Subcutaneous abdominal adipose tissue (tissue), 5 donors: ENCODE measurements at regions not wholly inside any gene's neighbourhood (a gene's known extent, or its start where the extent isn't known, plus 50 kb on each side); places are given as distances from the start of the nearest gene placed in this dataset.

Source experiments
- H3K27ac ChIP-seq: one replicate; pipeline ENCODE4 v1.7.0; 2013; ENCODE audit warnings: low read depth, mild to moderate bottlenecking, inconsistent platforms, low read length, moderate library complexity
- H3K27me3 ChIP-seq, 5 donors: one replicate each; pipeline ENCODE4 v1.7.0; 2013; ENCODE audit warnings: low read length in 5 of 5, inconsistent platforms in 1 of 5; ENCODE audit not compliant: control insufficient read depth in 5 of 5, insufficient read depth in 4 of 5
- H3K36me3 ChIP-seq, 5 donors: one replicate each; pipeline ENCODE4 v1.7.0; 2013; ENCODE audit warnings: low read length in 5 of 5; ENCODE audit not compliant: control insufficient read depth in 5 of 5, insufficient read depth in 5 of 5
- H3K4me1 ChIP-seq, 5 donors: one replicate each; pipeline ENCODE4 v1.7.0; 2013; ENCODE audit warnings: low read length in 5 of 5, mild to moderate bottlenecking in 3 of 5, moderate library complexity in 1 of 5; ENCODE audit not compliant: control insufficient read depth in 5 of 5, insufficient read depth in 5 of 5
- H3K4me3 ChIP-seq, 5 donors: one replicate each; pipeline ENCODE4 v1.7.0; 2013; ENCODE audit warnings: low read length in 5 of 5, low read depth in 1 of 5
- H3K9ac ChIP-seq, 5 donors: one replicate each; pipeline ENCODE4 v1.7.0; 2013; ENCODE audit warnings: low read length in 5 of 5, mild to moderate bottlenecking in 4 of 5, moderate library complexity in 3 of 5
- H3K9me3 ChIP-seq, 5 donors: one replicate each; pipeline ENCODE4 v1.7.0; 2013; ENCODE audit warnings: low read length in 5 of 5; ENCODE audit not compliant: control insufficient read depth in 5 of 5
- donor health status: healthy.
- donor health status: healthy.
- donor health status: healthy.
- donor health status: healthy.
- donor health status: healthy.

DNA sequence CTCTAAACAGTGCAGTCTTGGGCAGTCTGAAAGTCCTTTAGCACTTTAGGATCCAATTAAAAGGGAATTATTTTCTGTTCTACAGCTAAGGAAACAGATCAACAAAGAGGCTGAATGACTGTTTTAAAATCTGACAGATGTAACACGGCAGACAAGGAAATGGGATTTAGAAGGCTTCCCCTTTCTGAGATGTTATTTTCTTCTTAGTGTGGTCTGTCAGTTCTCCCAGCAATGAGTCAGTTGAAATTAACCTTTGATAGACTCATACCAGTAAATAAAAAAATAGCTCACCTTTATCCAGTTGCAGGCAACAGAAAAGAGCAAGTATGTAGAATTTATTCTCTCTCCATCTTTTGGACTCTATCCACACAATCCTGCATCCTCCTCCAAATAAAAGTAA, 98.1 kb downstream of the NEDD1 start:
- Histone ChIP-seq H3K36me3 (no peaks in the 10 kb centered on the region), H3K9me3 (no peaks in the 10 kb centered on the region), H3K4me1 (no peaks in the 10 kb centered on the region), H3K27ac (no peak overlapping the region), H3K27me3 (peaks cover 0 to 4% (median 0%) of the 10 kb centered on the region in 5 donors), H3K4me3 (no peak overlapping the region), H3K9ac (no peak overlapping the region)

- H3K27ac ChIP-seq = no peak overlapping the region
- no peak overlapping the region for H3K4me3 ChIP-seq
- no peaks in the 10 kb centered on the region for H3K36me3 ChIP-seq
- H3K27me3 ChIP-seq = peaks cover 0 to 4% (median 0%) of the 10 kb centered on the region in 5 donors
- no peak overlapping the region for H3K9ac ChIP-seq
- no peaks in the 10 kb centered on the region for H3K4me1 ChIP-seq
- H3K9me3 ChIP-seq = no peaks in the 10 kb centered on the region
Observed at GRCh38 chr12:97005646-97006045, 98.6 kb downstream of the NEDD1 start.

DNA sequence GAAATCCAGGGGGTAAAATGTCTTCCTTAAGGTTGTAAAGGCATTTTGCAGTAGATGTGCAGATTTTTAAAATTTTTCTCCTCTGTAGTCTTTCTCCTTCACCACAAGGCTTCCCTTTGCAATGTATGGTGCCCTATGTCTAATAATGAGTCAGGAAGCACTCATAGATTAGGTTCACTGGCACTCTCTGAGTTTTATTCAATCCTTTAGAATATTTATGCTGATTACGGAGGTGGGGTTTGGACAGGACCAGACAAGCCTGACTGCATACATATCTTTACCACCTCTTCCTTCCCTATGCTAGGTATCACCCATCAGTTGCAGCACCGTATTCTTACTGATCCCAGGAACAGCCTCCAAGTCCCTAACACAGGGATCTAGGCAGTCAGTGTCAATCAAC, 99.5 kb downstream of the NEDD1 start:
- no peak overlapping the region for H3K27ac ChIP-seq
- no peak overlapping the region for H3K9ac ChIP-seq
- no peaks in the 10 kb centered on the region for H3K9me3 ChIP-seq
- H3K4me3 ChIP-seq = no peak overlapping the region
- no peaks in the 10 kb centered on the region for H3K4me1 ChIP-seq
- no peaks in the 10 kb centered on the region for H3K36me3 ChIP-seq
- peaks cover 0 to 4% (median 0%) of the 10 kb centered on the region in 5 donors for H3K27me3 ChIP-seq

GRCh38 chr12:97016163-97016562, 109.1 kb downstream of the NEDD1 start:
- Histone ChIP-seq H3K27ac (no peak overlapping the region), H3K36me3 (no peaks in the 10 kb centered on the region), H3K4me1 (no peaks in the 10 kb centered on the region), H3K4me3 (no peak overlapping the region), H3K9ac (no peak overlapping the region), H3K27me3 (no peaks in the 10 kb centered on the region), H3K9me3 (peaks cover 0 to 10% (median 5%) of the 10 kb centered on the region in 5 donors)

- Histone ChIP-seq H3K27ac (no peak overlapping the region), H3K9ac (no peak overlapping the region), H3K9me3 (peaks cover 0 to 10% (median 5%) of the 10 kb centered on the region in 5 donors), H3K27me3 (no peaks in the 10 kb centered on the region), H3K36me3 (no peaks in the 10 kb centered on the region), H3K4me3 (no peak overlapping the region), H3K4me1 (no peaks in the 10 kb centered on the region)
Observed at GRCh38 chr12:97017213-97017612, 110.2 kb downstream of the NEDD1 start.

GRCh38 chr12:97022536-97023230, 115.6 kb downstream of the NEDD1 start:
- Histone ChIP-seq H3K36me3 (no peaks in the 10 kb centered on the region), H3K27me3 (no peaks in the 10 kb centered on the region), H3K27ac (no peak overlapping the region), H3K4me3 (no peak overlapping the region), H3K9ac (no peak overlapping the region), H3K9me3 (no peaks in the 10 kb centered on the region), H3K4me1 (no peaks in the 10 kb centered on the region)

DNA sequence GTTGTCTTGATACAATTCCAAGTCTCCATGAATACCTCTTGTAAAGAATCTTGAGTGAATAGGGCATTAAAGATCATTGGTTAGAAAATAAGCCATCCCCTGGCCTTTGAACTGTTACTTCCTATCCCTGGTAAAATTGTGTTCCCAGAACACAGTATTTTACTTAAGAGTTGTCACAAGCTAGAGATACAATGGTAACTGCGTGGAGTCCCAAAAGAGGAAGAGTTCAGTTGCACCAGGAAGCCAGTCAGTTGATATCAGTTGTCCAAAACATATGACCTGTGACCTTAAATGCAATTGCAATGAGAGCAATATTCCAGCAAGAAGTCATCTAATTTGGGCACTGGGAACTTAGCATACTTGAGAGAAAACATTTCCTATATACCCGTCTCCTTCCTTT, 117.3 kb downstream of the NEDD1 start:
- no peak overlapping the region for H3K27ac ChIP-seq
- no peaks in the 10 kb centered on the region for H3K27me3 ChIP-seq
- no peaks in the 10 kb centered on the region for H3K4me1 ChIP-seq
- H3K9ac ChIP-seq = no peak overlapping the region
- H3K4me3 ChIP-seq = no peak overlapping the region
- no peaks in the 10 kb centered on the region for H3K9me3 ChIP-seq
- no peaks in the 10 kb centered on the region for H3K36me3 ChIP-seq

- Histone ChIP-seq H3K27me3 (no peaks in the 10 kb centered on the region), H3K9me3 (no peaks in the 10 kb centered on the region), H3K4me1 (no peaks in the 10 kb centered on the region), H3K27ac (no peak overlapping the region), H3K9ac (no peak overlapping the region), H3K36me3 (no peaks in the 10 kb centered on the region), H3K4me3 (no peak overlapping the region)
Observed at GRCh38 chr12:97026901-97027300, 119.8 kb downstream of the NEDD1 start.

DNA sequence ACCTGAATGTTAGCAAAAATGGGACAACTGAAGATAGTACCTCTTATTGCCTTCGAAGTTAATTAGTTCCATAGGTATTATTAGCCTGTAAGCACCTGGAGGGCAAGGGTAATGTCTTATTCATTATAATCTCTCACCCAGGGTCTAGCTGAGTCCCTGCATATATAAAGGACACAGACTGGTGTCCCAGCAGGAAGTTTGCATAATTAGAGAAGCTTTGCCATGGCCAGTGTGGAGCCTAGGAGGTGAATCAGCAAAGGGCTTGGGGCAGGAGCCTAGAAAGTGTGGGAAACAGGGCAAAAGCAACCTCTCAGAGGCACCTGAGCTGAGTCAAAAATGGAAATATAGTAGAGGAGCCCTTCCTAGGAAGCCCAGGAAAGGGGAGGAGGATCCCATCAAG, 120.4 kb downstream of the NEDD1 start:
- no peaks in the 10 kb centered on the region for H3K9me3 ChIP-seq
- no peaks in the 10 kb centered on the region for H3K36me3 ChIP-seq

DNA sequence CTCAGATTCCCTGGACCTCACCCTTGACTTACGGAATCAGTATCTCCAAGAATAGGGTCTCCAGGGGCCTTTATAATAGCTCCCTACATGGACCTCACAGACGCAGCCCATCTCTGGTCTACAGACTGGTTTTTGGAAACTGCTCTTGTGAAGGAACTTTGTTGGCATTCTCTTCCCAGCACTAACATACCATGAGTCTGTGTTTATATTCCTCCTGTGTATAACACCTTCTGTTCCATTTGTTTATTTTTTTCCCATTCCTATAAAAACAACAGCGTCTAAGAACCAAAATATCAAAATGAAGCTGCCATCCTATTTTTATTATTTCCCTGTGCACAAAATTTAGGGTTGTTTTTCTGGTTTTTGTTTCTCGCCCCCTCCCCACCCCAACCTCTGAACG, 131.1 kb downstream of the NEDD1 start:
- H3K9me3 ChIP-seq = no peaks in the 10 kb centered on the region
- no peaks in the 10 kb centered on the region for H3K4me1 ChIP-seq
- no peak overlapping the region for H3K4me3 ChIP-seq
- H3K9ac ChIP-seq = no peak overlapping the region
- no peaks in the 10 kb centered on the region for H3K27me3 ChIP-seq
- H3K27ac ChIP-seq = no peak overlapping the region
- H3K36me3 ChIP-seq = no peaks in the 10 kb centered on the region

More for the DNA sequence above, 120.4 kb downstream of the NEDD1 start:
- Histone ChIP-seq H3K9ac (no peak overlapping the region), H3K27ac (no peak overlapping the region), H3K27me3 (no peaks in the 10 kb centered on the region), H3K4me3 (no peak overlapping the region), H3K4me1 (no peaks in the 10 kb centered on the region)
